IMR-90 (cell line): ENCODE measurements at regions not wholly inside any gene's neighbourhood (a gene's known extent, or its start where the extent isn't known, plus 50 kb on each side); places are given as distances from the start of the nearest gene placed in this dataset.

Source experiments
- CEBPB ChIP-seq: IDR thresholded peaks from 2 replicates; pipeline ENCODE4 v1.6.1; 2012; ENCODE audit warnings: low read depth, low read length, improper control_type of control experiment
- CTCF ChIP-seq: conservative IDR thresholded peaks from 2 replicates; pipeline ENCODE4 v1.5.1; 2012; ENCODE audit warnings: mild to moderate bottlenecking, low read depth, low read length, improper control_type of control experiment
- ELK1 ChIP-seq: fragments of 150-350 bp; IDR thresholded peaks from 2 replicates; pipeline ENCODE4 v1.6.1; 2016; ENCODE audit warnings: low read depth, mild to moderate bottlenecking, low read length, moderate library complexity, borderline replicate concordance
- MAFK ChIP-seq: IDR thresholded peaks from 2 replicates; pipeline ENCODE4 v1.6.1; 2012; ENCODE audit warnings: low read depth, low read length, improper control_type of control experiment
- MAZ ChIP-seq: IDR thresholded peaks from 2 replicates; pipeline ENCODE4 v1.6.1; 2012; ENCODE audit warnings: low read depth, mild to moderate bottlenecking, low read length, improper control_type of control experiment, moderate library complexity, borderline replicate concordance
- NFE2L2 ChIP-seq: fragments of 150-350 bp; IDR thresholded peaks from 2 replicates; pipeline ENCODE4 v1.6.1; 2016; ENCODE audit warnings: low read depth, mild to moderate bottlenecking, low read length
- POLR2A ChIP-seq: IDR thresholded peaks from 2 replicates; pipeline ENCODE4 v1.6.1; 2012; ENCODE audit warnings: mild to moderate bottlenecking, low read depth, low read length
- RAD21 ChIP-seq: IDR thresholded peaks from 2 replicates; pipeline ENCODE4 v1.6.1; 2012; ENCODE audit warnings: low read length, improper control_type of control experiment
- RCOR1 ChIP-seq: IDR thresholded peaks from 2 replicates; pipeline ENCODE4 v1.6.1; 2012; ENCODE audit warnings: mild to moderate bottlenecking, low read length, improper control_type of control experiment; ENCODE audit not compliant: insufficient replicate concordance
- RFX5 ChIP-seq: IDR thresholded peaks from 2 replicates; pipeline ENCODE4 v1.8.0; 2012; ENCODE audit warnings: low read depth, mild to moderate bottlenecking, low read length, moderate library complexity
- SMC3 ChIP-seq: fragments of 150-350 bp; IDR thresholded peaks from 2 replicates; pipeline ENCODE4 v1.6.1; 2016; ENCODE audit warnings: low read depth, mild to moderate bottlenecking, antibody characterized with exemption, low read length, moderate library complexity

- TF ChIP-seq POLR2A (no peak), CTCF (no peak), MAZ (no peak), RCOR1 (no peak), CEBPB (no peak), RFX5 (no peak), ELK1 (no peak), SMC3 (no peak), RAD21 (no peak), NFE2L2 (no peak), MAFK (no peak)
These were observed 115.2 kb upstream of the PEG3 start for GRCh38 chr19:56955637-56956216.
